Fibroblast of the aortic adventitia (primary cell): ENCODE measurements at regions not wholly inside any gene's neighbourhood (a gene's known extent, or its start where the extent isn't known, plus 50 kb on each side); places are given as distances from the start of the nearest gene placed in this dataset.
A peak's percentile ranks its signal among the peaks of the same experiment; 100 is the strongest.

ENCODE experiments used
- DNase-seq: peaks from one replicate; pipeline ENCODE4 v3.0.0-alpha.2; 2010; ENCODE audit warnings: low read depth
- H3K4me3 ChIP-seq: 2 replicates; pipeline ENCODE4 v1.5.1; 2011; ENCODE audit warnings: low read depth, mild to moderate bottlenecking, control low read depth, low read length, moderate library complexity
- TF ChIP-seq, protein P1 (sequence below): IDR thresholded peaks from 2 replicates; pipeline ENCODE4 v1.5.1; 2011; ENCODE audit warnings: mild to moderate bottlenecking, low read length, control low read depth, inconsistent platforms; ENCODE audit not compliant: insufficient read depth

DNA sequence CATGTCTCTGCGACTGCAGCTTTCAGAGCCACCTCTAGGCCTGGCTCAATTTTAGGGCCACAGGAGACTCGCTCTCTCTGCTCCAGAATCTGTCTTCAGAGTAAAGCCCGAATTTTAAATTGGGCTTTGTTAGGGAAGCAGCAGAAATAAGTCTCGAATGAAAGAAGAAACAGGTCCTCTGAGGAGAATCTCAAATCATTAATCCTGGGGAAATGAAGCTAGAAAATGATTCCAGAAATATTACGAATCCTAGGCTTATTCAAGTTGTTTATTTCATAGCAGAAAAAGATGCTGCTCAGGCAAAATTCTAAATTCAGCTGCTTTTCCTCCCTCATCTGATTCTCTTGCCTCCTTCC lies 114.2 kb upstream of the THBS1 start:
- H3K4me3 ChIP-seq, result no peak overlapping the region
- no peak for DNase-seq
- TF ChIP-seq, protein P1, sequence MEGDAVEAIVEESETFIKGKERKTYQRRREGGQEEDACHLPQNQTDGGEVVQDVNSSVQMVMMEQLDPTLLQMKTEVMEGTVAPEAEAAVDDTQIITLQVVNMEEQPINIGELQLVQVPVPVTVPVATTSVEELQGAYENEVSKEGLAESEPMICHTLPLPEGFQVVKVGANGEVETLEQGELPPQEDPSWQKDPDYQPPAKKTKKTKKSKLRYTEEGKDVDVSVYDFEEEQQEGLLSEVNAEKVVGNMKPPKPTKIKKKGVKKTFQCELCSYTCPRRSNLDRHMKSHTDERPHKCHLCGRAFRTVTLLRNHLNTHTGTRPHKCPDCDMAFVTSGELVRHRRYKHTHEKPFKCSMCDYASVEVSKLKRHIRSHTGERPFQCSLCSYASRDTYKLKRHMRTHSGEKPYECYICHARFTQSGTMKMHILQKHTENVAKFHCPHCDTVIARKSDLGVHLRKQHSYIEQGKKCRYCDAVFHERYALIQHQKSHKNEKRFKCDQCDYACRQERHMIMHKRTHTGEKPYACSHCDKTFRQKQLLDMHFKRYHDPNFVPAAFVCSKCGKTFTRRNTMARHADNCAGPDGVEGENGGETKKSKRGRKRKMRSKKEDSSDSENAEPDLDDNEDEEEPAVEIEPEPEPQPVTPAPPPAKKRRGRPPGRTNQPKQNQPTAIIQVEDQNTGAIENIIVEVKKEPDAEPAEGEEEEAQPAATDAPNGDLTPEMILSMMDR, result no peak

DNA sequence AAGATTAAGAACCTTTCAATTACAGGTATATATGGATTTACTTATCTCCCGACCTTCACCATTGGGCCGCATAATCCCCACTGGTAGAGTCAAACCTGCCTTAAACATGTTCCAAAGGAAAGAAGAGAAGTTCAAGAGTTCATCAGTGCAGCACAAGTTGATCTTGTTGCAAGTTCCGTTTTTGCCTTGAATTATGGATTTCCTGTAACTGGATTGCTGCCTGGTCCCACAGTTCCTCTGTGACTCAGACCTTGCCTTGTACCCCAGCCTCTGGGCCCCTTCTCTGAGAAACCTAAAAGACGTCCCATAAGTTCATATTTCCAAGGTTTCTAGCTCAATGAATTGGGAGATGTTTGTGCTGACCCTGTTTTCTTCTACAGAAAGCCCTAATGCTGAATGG lies 112.5 kb upstream of the THBS1 start:
- no peak for DNase-seq
- TF ChIP-seq, protein P1, result no peak

DNA sequence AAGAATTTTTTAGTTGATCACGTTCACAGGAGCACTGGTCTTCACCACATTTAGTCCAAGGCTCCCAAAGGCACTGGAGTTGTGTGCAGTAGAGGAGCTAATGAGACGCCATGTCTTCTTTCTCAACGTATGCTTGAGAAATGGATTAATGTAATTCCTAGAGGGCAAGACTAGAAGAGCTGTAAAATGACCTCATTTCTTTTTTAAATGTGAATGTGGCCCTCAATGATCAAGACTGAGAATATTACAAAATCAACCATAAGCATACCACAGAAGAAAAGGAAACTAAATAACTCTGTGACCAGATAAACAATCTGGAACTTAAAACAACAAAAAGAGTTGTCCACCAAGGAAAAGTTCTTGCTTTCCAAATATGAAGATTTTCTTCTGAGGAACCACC lies 112.1 kb upstream of the THBS1 start:
- H3K4me3 ChIP-seq, result no peak overlapping the region
- no peak for DNase-seq
- TF ChIP-seq, protein P1, result no peak

More for the DNA sequence above, 112.5 kb upstream of the THBS1 start:
- H3K4me3 ChIP-seq, result no peak overlapping the region

DNA sequence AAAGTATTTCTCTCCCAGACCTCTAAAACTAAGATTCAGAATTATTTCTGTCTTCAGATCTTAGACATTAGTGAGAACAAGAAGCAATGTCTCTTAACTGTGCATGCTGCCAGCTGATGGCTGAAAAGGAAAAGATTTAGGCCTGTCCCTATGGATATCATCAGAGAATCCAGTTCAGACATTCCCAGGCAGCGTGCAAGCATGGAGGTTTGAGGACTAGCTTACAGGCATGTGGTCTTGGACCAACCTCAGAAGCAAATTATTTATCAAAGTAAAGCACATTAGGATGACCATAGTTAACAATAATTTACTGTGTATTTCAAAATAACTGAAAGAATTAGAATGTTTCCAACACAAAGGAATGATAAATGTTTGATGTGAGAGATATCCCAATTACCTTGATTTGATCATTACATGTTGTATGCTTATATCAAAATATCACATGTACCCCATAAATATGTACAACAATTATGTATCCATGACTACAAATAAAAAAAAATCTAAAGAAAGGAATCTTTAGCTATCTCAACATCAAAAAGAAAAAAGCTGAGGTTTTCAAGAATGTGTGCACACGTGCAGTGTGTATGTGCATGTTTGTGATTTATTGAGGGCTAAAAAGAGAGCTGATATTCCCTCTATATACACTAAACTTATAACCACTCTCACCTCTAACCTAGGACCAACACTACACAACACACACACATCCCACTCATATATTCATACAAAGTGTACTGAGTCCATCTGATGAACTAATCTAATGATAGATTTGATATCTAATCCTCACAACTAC lies 108.9 kb upstream of the THBS1 start:
- TF ChIP-seq, protein P1, result no peak
- DNase-seq, result peak; percentile 57
- no peak overlapping the region for H3K4me3 ChIP-seq

DNA sequence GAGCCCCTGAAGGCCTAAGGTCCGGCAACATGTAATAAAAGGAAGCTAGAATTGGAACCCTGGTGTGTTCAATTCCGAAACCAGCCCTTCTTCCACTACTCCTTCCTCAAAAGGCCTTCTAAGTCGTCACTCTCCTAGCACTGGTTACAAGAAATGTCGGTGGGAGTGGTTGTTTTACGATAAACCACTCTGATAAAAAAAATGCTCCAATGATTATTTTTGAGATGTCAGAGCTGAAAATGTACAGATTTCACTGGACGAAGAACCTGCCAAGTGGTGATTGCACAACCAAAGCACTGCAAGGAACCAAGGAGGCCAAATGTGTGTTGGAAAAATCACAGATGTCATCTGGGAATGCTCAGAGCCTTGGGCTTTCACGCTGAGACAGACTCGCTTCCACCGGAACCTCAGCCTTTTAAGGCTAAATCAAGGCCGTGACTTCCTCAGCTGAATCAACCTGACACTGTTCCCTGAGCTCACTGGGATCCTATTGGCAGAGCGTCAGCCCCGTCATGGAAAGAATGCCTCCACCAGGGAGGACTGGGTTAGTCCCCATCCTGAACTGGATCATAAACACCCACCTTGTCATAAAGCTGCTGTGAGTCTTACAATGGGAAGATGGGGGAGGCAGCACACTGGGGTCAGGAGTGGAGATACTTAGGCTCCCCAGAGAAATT lies 108.1 kb upstream of the THBS1 start:
- peak; percentile 100 for DNase-seq
- H3K4me3 ChIP-seq, result no peak overlapping the region

DNA sequence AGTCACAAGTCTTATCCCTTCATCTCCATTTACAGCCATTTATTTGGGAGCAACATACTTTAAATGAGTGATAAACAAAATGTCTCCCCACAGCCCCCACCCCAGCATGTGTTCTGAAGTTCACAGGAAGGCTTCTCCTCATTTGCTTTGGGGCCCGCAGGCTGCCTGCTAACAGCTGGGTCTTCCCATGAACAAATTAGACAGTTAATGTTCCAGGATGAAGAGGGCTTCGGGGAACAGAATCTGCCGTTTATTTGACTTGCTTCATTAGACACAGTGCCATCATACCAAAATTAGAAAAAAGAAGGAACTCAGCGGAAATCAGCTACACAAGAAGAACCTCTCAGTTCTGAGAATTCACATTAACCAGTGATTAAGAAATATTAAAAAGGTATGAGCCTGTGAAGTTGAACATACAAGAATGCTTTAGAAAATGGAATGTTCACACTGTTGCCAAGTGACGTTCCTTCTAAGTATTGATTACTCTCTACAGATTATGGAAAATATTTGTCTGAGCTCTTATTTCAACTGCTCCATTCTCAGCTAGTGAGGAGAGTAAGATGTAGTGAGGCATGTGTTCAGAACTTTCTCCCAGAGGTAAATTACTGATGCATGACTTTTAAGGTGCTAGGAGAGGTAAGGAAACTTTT lies 107.5 kb upstream of the THBS1 start:
- TF ChIP-seq, protein P1, result no peak
- DNase-seq, result peak; percentile 50
- H3K4me3 ChIP-seq, result no peak overlapping the region

More for the DNA sequence above, 108.1 kb upstream of the THBS1 start:
- TF ChIP-seq, protein P1, result no peak
